IMR-90 (cell line): ENCODE measurements at regions not wholly inside any gene's neighbourhood (a gene's known extent, or its start where the extent isn't known, plus 50 kb on each side); places are given as distances from the start of the nearest gene placed in this dataset.

Experiments used
- ATAC-seq: fragments of 200-7000 bp; cut with Tn5 transposase; 2 replicates; pipeline ENCODE4 v1.9.1; 2020; ENCODE audit warnings: low read depth, mild to moderate bottlenecking, moderate library complexity
- BruUV-seq: library from RNA; stranded (reverse); fragments of 400-500 nt; replicated peaks from 2 replicates; lab custom pipeline; 2021; lab: Mats Ljungman, UMichigan
- CTCF ChIA-PET: fragments of 300-600 bp; formaldehyde crosslinking; extraction: SDS; loops from one replicate; lab custom pipeline; 2021; ENCODE audit warnings: antibody characterized with exemption; lab: Yijun Ruan, JAX
- POLR2A ChIA-PET: fragments of 300-600 bp; sonication (Branson Sonifier 250); formaldehyde crosslinking; loops from one replicate; lab custom pipeline; 2022; ENCODE audit warnings: antibody characterized with exemption; ENCODE audit not compliant: unreplicated experiment; lab: Charles Lee
- DNase-seq: peaks from one replicate; pipeline ENCODE4 v3.0.0; 2013
- H2AFZ ChIP-seq: replicated peaks from 2 replicates; pipeline ENCODE3; 2013; ENCODE audit warnings: low read length, mild to moderate bottlenecking; ENCODE audit not compliant: poor library complexity
- H2AK5ac ChIP-seq: 2 replicates; pipeline ENCODE4 v1.6.1; 2013; ENCODE audit warnings: low read depth, low read length, inconsistent platforms
- H2AK9ac ChIP-seq: replicated peaks from 2 replicates; pipeline ENCODE3; 2013; ENCODE audit warnings: mild to moderate bottlenecking, low read depth, low read length, moderate library complexity; ENCODE audit not compliant: poor library complexity
- H2BK120ac ChIP-seq: 2 replicates; pipeline ENCODE4 v1.6.1; 2013; ENCODE audit warnings: low read depth, low read length, inconsistent platforms
- H2BK15ac ChIP-seq: 3 replicates; pipeline ENCODE4 v1.6.1; 2013; ENCODE audit warnings: low read depth, low read length, inconsistent platforms
- H2BK20ac ChIP-seq: 2 replicates; pipeline ENCODE4 v1.6.1; 2013; ENCODE audit warnings: low read depth, mild to moderate bottlenecking, inconsistent platforms, low read length, moderate library complexity
- H2BK5ac ChIP-seq: 2 replicates; pipeline ENCODE4 v1.6.1; 2013; ENCODE audit warnings: mild to moderate bottlenecking, low read depth, low read length, inconsistent platforms; ENCODE audit not compliant: poor library complexity, severe bottlenecking
- H3K14ac ChIP-seq: replicated peaks from 2 replicates; pipeline ENCODE4 v1.6.1; 2013; ENCODE audit warnings: low read depth, low read length, inconsistent platforms
- H3K18ac ChIP-seq: 2 replicates; pipeline ENCODE4 v1.6.1; 2013; ENCODE audit warnings: low read depth, low read length, control low read depth
- H3K23ac ChIP-seq: 2 replicates; pipeline ENCODE4 v1.6.1; 2013; ENCODE audit warnings: low read depth, low read length, inconsistent platforms
- H3K27ac ChIP-seq: 2 replicates; pipeline ENCODE4 v1.5.1; 2013; ENCODE audit warnings: mild to moderate bottlenecking, control low read depth, low read length; ENCODE audit not compliant: insufficient read depth
- H3K27me3 ChIP-seq: 2 replicates; pipeline ENCODE4 v1.6.1; 2013; ENCODE audit warnings: low read length; ENCODE audit not compliant: control insufficient read depth, insufficient read depth
- H3K36me3 ChIP-seq: 2 replicates; pipeline ENCODE4 v1.6.1; 2013; ENCODE audit warnings: low read length, mixed read lengths; ENCODE audit not compliant: control insufficient read depth, insufficient read depth
- H3K4ac ChIP-seq: 2 replicates; pipeline ENCODE4 v1.6.1; 2013; ENCODE audit warnings: low read depth, low read length, inconsistent platforms
- H3K4me1 ChIP-seq: 2 replicates; pipeline ENCODE4 v1.6.1; 2013; ENCODE audit warnings: low read length, mixed read lengths; ENCODE audit not compliant: control insufficient read depth, insufficient read depth
- H3K4me2 ChIP-seq: 2 replicates; pipeline ENCODE4 v1.6.1; 2013; ENCODE audit warnings: low read depth, mild to moderate bottlenecking, control low read depth, low read length, moderate library complexity
- H3K4me3 ChIP-seq: 2 replicates; pipeline ENCODE4 v1.5.1; 2013; ENCODE audit warnings: low read depth, mild to moderate bottlenecking, control low read depth, low read length, moderate library complexity; ENCODE audit not compliant: insufficient read depth
- H3K56ac ChIP-seq: 2 replicates; pipeline ENCODE4 v1.6.1; 2013; ENCODE audit warnings: low read length, inconsistent platforms; ENCODE audit not compliant: insufficient read depth; ENCODE audit errors: extremely low read depth
- H3K79me1 ChIP-seq, 2 experiments: 2 replicates each; pipeline ENCODE4 v1.6.1; 2013; ENCODE audit warnings: low read length in 2 of 2, inconsistent platforms in 1 of 2, low read depth in 1 of 2
- H3K9ac ChIP-seq: 2 replicates; pipeline ENCODE4 v1.6.1; 2013; ENCODE audit warnings: low read depth, low read length, control low read depth
- H3K9me1 ChIP-seq: 2 replicates; pipeline ENCODE4 v1.6.1; 2013; ENCODE audit warnings: low read length, inconsistent platforms; ENCODE audit not compliant: insufficient read depth
- H3K9me3 ChIP-seq: 2 replicates; pipeline ENCODE4 v1.6.1; 2013; ENCODE audit warnings: low read length; ENCODE audit not compliant: control insufficient read depth, insufficient read depth
- H4K20me1 ChIP-seq: 2 replicates; pipeline ENCODE4 v1.6.1; 2013; ENCODE audit warnings: low read length, inconsistent platforms; ENCODE audit not compliant: insufficient read depth
- H4K5ac ChIP-seq: 2 replicates; pipeline ENCODE4 v1.6.1; 2013; ENCODE audit warnings: mild to moderate bottlenecking, low read depth, low read length, control low read depth
- H4K8ac ChIP-seq, 2 experiments: 2 replicates each; pipeline ENCODE4 v1.6.1; 2013; ENCODE audit warnings: low read depth in 2 of 2, low read length in 2 of 2, control low read depth in 1 of 2, inconsistent platforms in 1 of 2
- H4K91ac ChIP-seq: 2 replicates; pipeline ENCODE4 v1.6.1; 2013; ENCODE audit warnings: low read depth, low read length, inconsistent platforms; ENCODE audit not compliant: insufficient read depth
- NFE2L2 ChIP-seq: fragments of 150-350 bp; IDR thresholded peaks from 2 replicates; pipeline ENCODE4 v1.6.1; 2016; ENCODE audit warnings: low read depth, mild to moderate bottlenecking, low read length
- RCOR1 ChIP-seq: IDR thresholded peaks from 2 replicates; pipeline ENCODE4 v1.6.1; 2012; ENCODE audit warnings: mild to moderate bottlenecking, low read length, improper control_type of control experiment; ENCODE audit not compliant: insufficient replicate concordance
- SMC3 ChIP-seq: fragments of 150-350 bp; IDR thresholded peaks from 2 replicates; pipeline ENCODE4 v1.6.1; 2016; ENCODE audit warnings: low read depth, mild to moderate bottlenecking, antibody characterized with exemption, low read length, moderate library complexity
- WGBS, 2 experiments: methylation state at CpG; one replicate each; pipeline versions ENCODE4 v1.1.5 to v1.1.7; 2013; ENCODE audit warnings: missing lambda C conversion rate in 2 of 2; ENCODE audit not compliant: insufficient read length in 1 of 2; ENCODE audit errors: extremely low coverage in 2 of 2; 5-methylcytosine and 5-hydroxymethylcytosine counted together
- dilution Hi-C: fragments of 300-500 bp; cut with HindIII; formaldehyde crosslinking; loops from one replicate; pipeline ENCODE4 v1.14.3; 2018; ENCODE audit warnings: low sequenced_read_pairs; ENCODE audit not compliant: unreplicated experiment
- in situ Hi-C: fragments of 300-500 bp; cut with MboI; formaldehyde crosslinking; loops from 3 replicates; pipeline ENCODE4 v1.14.3; 2019; ENCODE audit warnings: low sequenced_read_pairs, inconsistent platforms, mixed read lengths
- intact Hi-C: fragments of 100-400 bp; cut with micrococcal nuclease; formaldehyde crosslinking; loops from 2 replicates; pipeline ENCODE4 v1.10.0; 2022

GRCh38 chr4:19213388-19213787, 1038.3 kb upstream of the SLIT2 start:
- WGBS, 2 experiments: no CpG with 5 or more reads among the region's 3 CpGs
- Histone ChIP-seq H3K4me3 (no peak overlapping the region), H3K9me1 (no peaks in the 10 kb centered on the region), H3K23ac (no peak overlapping the region), H3K79me1 (no peaks in the 10 kb centered on the region), H3K14ac (no peak overlapping the region), H2AFZ (no peak overlapping the region), H3K18ac (no peak overlapping the region), H2BK5ac (no peak overlapping the region), H2BK120ac (no peak overlapping the region), H2BK20ac (no peak overlapping the region), H3K9me3 (no peaks in the 10 kb centered on the region), H3K27ac (no peak overlapping the region), H3K4me1 (no peaks in the 10 kb centered on the region), H3K36me3 (no peaks in the 10 kb centered on the region), H4K20me1 (no peaks in the 10 kb centered on the region), H3K9ac (no peak overlapping the region), H3K56ac (no peak overlapping the region), H4K8ac (no peak overlapping the region), H4K91ac (no peak overlapping the region), H2AK5ac (no peak overlapping the region), H3K4me2 (no peak overlapping the region), H4K5ac (no peak overlapping the region), H3K27me3 (no peaks in the 10 kb centered on the region; the same call in 1 of the 2 replicates), H2BK15ac (no peak overlapping the region), H2AK9ac (no peak overlapping the region), H3K4ac (no peak overlapping the region)
- no peak for TF ChIP-seq SMC3
- no peak for TF ChIP-seq RCOR1
- TF ChIP-seq NFE2L2: no peak
- intact Hi-C loops (no loop called here), dilution Hi-C loops (no loop called here), in situ Hi-C loops (no loop called here)
- no TSS peak for BruUV-seq
- POLR2A ChIA-PET: no interaction called here
- ATAC-seq (peak; percentile 77), DNase-seq (peak; percentile 54)
- CTCF ChIA-PET: no interaction called here
